ENCODE measurements at regions not wholly inside any gene's neighbourhood (a gene's known extent, or its start where the extent isn't known, plus 50 kb on each side); places are given as distances from the start of the nearest gene placed in this dataset.
"Not testable (repeated sequence)": the region's sequence is repeated elsewhere in the genome, so short reads cannot be mapped to it uniquely, and the experiment has no call there.

GRCh38 chr4:30215973-30216372, 504.2 kb upstream of the PCDH7 start:
- not testable (repeated sequence) for TF ChIP-seq CTCF (optimal IDR thresholded peaks at IDR 0.05 in 1 of 3, IDR thresholded peaks at IDR 0.05 in 1 of 3, conservative IDR thresholded peaks at IDR 0.05 in 1 of 3; ENCODE audit: extremely low read depth in 1 of 3, insufficient read depth in 2 of 3, low read length in 3 of 3); EZH2 (IDR thresholded peaks at IDR 0.05; ENCODE audit: low read length)

Data from keratinocyte (primary cell).